ENCODE measurements at regions not wholly inside any gene's neighbourhood (a gene's known extent, or its start where the extent isn't known, plus 50 kb on each side); places are given as distances from the start of the nearest gene placed in this dataset.

GRCh38 chr20:4513720-4514119, 172.5 kb upstream of the PRNP start:
- no peak overlapping the region for H3K27ac Mint-ChIP-seq
- no peak for DNase-seq (ENCODE audit: low spot score in 2 of 2, unreplicated experiment in 2 of 2)
- H3K4me1 Mint-ChIP-seq = peaks cover 9% of the 10 kb centered on the region
- H3K4me3 Mint-ChIP-seq = no peak overlapping the region
- TF ChIP-seq CTCF (IDR thresholded peaks at IDR 0.05; ENCODE audit: unreplicated experiment) = no peak
- no peaks in the 10 kb centered on the region for H3K36me3 Mint-ChIP-seq
- H3K27me3 Mint-ChIP-seq (ENCODE audit: low read depth) = peaks cover 11% of the 10 kb centered on the region
- peaks cover 13% of the 10 kb centered on the region for H3K9me3 Mint-ChIP-seq

GRCh38 chr20:4512891-4513550, 173.2 kb upstream of the PRNP start:
- H3K4me1 Mint-ChIP-seq = peaks cover 9% of the 10 kb centered on the region
- H3K27ac Mint-ChIP-seq = no peak overlapping the region
- no peak overlapping the region for H3K4me3 Mint-ChIP-seq
- peaks cover 13% of the 10 kb centered on the region for H3K9me3 Mint-ChIP-seq
- no peaks in the 10 kb centered on the region for H3K36me3 Mint-ChIP-seq
- DNase-seq (ENCODE audit: low spot score in 2 of 2, unreplicated experiment in 2 of 2) = no peak
- no peak for TF ChIP-seq CTCF (IDR thresholded peaks at IDR 0.05; ENCODE audit: unreplicated experiment)
- H3K27me3 Mint-ChIP-seq (ENCODE audit: low read depth) = peaks cover 5% of the 10 kb centered on the region

- H3K27ac Mint-ChIP-seq = no peak overlapping the region
- H3K27me3 Mint-ChIP-seq (ENCODE audit: low read depth) = peaks cover 3% of the 10 kb centered on the region
- H3K9me3 Mint-ChIP-seq = peaks cover 13% of the 10 kb centered on the region
- H3K36me3 Mint-ChIP-seq = no peaks in the 10 kb centered on the region
- no peak overlapping the region for H3K4me3 Mint-ChIP-seq
- no peak for DNase-seq (ENCODE audit: low spot score in 2 of 2, unreplicated experiment in 2 of 2)
- peaks cover 9% of the 10 kb centered on the region for H3K4me1 Mint-ChIP-seq
- no peak for TF ChIP-seq CTCF (IDR thresholded peaks at IDR 0.05; ENCODE audit: unreplicated experiment)
These were observed 174.5 kb upstream of the PRNP start for GRCh38 chr20:4511776-4512175.

- no peak overlapping the region for H3K4me3 Mint-ChIP-seq
- DNase-seq (ENCODE audit: low spot score in 2 of 2, unreplicated experiment in 2 of 2) = no peak
- TF ChIP-seq CTCF (IDR thresholded peaks at IDR 0.05; ENCODE audit: unreplicated experiment) = no peak
These were observed 176.3 kb upstream of the PRNP start for GRCh38 chr20:4509825-4510522.

GRCh38 chr20:4508773-4509172, 177.5 kb upstream of the PRNP start:
- Mint-ChIP-seq H3K27me3 (ENCODE audit: low read depth) (peaks cover 5% of the 10 kb centered on the region), H3K27ac (no peak overlapping the region), H3K9me3 (peaks cover 19% of the 10 kb centered on the region), H3K4me3 (no peak overlapping the region), H3K4me1 (peaks cover 8% of the 10 kb centered on the region), H3K36me3 (no peaks in the 10 kb centered on the region)
- DNase-seq (ENCODE audit: low spot score in 2 of 2, unreplicated experiment in 2 of 2) = no peak
- TF ChIP-seq CTCF (IDR thresholded peaks at IDR 0.05; ENCODE audit: unreplicated experiment) = no peak

More at GRCh38 chr20:4509825-4510522, 176.3 kb upstream of the PRNP start:
- peaks cover 5% of the 10 kb centered on the region for H3K27me3 Mint-ChIP-seq (ENCODE audit: low read depth)
- no peaks in the 10 kb centered on the region for H3K36me3 Mint-ChIP-seq
- peaks cover 9% of the 10 kb centered on the region for H3K4me1 Mint-ChIP-seq
- no peak overlapping the region for H3K27ac Mint-ChIP-seq
- H3K9me3 Mint-ChIP-seq = peaks cover 19% of the 10 kb centered on the region

Data from mesothelial cell of epicardium (in vitro differentiated cells).